Fibroblast of skin of right quadriceps (primary cell): ENCODE measurements at regions not wholly inside any gene's neighbourhood (a gene's known extent, or its start where the extent isn't known, plus 50 kb on each side); places are given as distances from the start of the nearest gene placed in this dataset.

Source experiments
- DNase-seq: peaks from one replicate; pipeline ENCODE4 v3.0.0-alpha.2; 2013

GRCh38 chr11:126127898-126128297 is 65.2 kb upstream of the CDON start:
- no peak for DNase-seq

GRCh38 chr11:126127284-126127845 is 64.7 kb upstream of the CDON start:
- DNase-seq, result no peak

- peak; percentile 47 for DNase-seq
Observed at GRCh38 chr11:126124231-126124661, 61.6 kb upstream of the CDON start.

GRCh38 chr11:126123686-126124085 is 61.0 kb upstream of the CDON start:
- DNase-seq, result peak; percentile 81

GRCh38 chr11:126122863-126123262 is 60.2 kb upstream of the CDON start:
- peak; percentile 84 for DNase-seq

- no peak for DNase-seq
Observed at GRCh38 chr11:126121296-126121695, 58.6 kb upstream of the CDON start.

- no peak for DNase-seq
Observed at GRCh38 chr11:126118806-126119205, 56.1 kb upstream of the CDON start.

GRCh38 chr11:126115816-126116331 is 53.2 kb upstream of the CDON start:
- DNase-seq, result peak; percentile 73

GRCh38 chr11:126115127-126115495 is 52.4 kb upstream of the CDON start:
- DNase-seq, result no peak

- DNase-seq, result no peak
Observed at GRCh38 chr11:126114486-126115126, 51.9 kb upstream of the CDON start.

- no peak for DNase-seq
Observed at GRCh38 chr11:126113963-126114362, 51.3 kb upstream of the CDON start.

- peak; percentile 92 for DNase-seq
Observed at GRCh38 chr11:126113515-126113957, 50.9 kb upstream of the CDON start.

- no peak for DNase-seq
Observed at GRCh38 chr11:126113012-126113411, 50.3 kb upstream of the CDON start.

GRCh38 chr11:126112547-126112946 is 49.9 kb upstream of the CDON start:
- peak; percentile 95 for DNase-seq
